OCI-LY3 (cell line): ENCODE measurements at regions not wholly inside any gene's neighbourhood (a gene's known extent, or its start where the extent isn't known, plus 50 kb on each side); places are given as distances from the start of the nearest gene placed in this dataset.

Experiments used
- EZH2phosphoT487 ChIP-seq: fragments of 200-600 bp; shearing (Covaris generic); IDR thresholded peaks from 2 replicates; pipeline ENCODE4 v1.6.1; 2018; ENCODE audit warnings: antibody characterized with exemption, mixed run types, low read depth
- TF ChIP-seq, protein P1 (sequence below): fragments of 200-600, 300-600 bp; sonication (generic); IDR thresholded peaks from 2 replicates; pipeline ENCODE4 v1.5.1; 2014; ENCODE audit warnings: antibody characterized with exemption, low read length, low read depth

GRCh38 chr9:117826837-117827236 lies 122.6 kb downstream of the TLR4 start:
- TF ChIP-seq, protein P1, sequence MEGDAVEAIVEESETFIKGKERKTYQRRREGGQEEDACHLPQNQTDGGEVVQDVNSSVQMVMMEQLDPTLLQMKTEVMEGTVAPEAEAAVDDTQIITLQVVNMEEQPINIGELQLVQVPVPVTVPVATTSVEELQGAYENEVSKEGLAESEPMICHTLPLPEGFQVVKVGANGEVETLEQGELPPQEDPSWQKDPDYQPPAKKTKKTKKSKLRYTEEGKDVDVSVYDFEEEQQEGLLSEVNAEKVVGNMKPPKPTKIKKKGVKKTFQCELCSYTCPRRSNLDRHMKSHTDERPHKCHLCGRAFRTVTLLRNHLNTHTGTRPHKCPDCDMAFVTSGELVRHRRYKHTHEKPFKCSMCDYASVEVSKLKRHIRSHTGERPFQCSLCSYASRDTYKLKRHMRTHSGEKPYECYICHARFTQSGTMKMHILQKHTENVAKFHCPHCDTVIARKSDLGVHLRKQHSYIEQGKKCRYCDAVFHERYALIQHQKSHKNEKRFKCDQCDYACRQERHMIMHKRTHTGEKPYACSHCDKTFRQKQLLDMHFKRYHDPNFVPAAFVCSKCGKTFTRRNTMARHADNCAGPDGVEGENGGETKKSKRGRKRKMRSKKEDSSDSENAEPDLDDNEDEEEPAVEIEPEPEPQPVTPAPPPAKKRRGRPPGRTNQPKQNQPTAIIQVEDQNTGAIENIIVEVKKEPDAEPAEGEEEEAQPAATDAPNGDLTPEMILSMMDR, result no peak
- TF ChIP-seq EZH2phosphoT487, result no peak
